Small intestine (tissue), 7 donors: ENCODE measurements at regions not wholly inside any gene's neighbourhood (a gene's known extent, or its start where the extent isn't known, plus 50 kb on each side); places are given as distances from the start of the nearest gene placed in this dataset.

ENCODE experiments used
- DNase-seq, 2 donors: peaks; one replicate each; pipeline versions ENCODE4 v3.0.0 to v3.0.0-alpha.2; 2013
- FAIRE-seq: peaks from 2 replicates; lab custom pipeline; 2012; peaks lifted over from hg19 to GRCh38; lab: Jason Lieb, UNC
- H3K27ac ChIP-seq, 3 donors: one replicate each; pipeline ENCODE4 v1.5.1; 2013; ENCODE audit warnings: low read length in 2 of 3, mild to moderate bottlenecking in 2 of 3, control low read depth in 1 of 3, inconsistent platforms in 1 of 3, low read depth in 1 of 3, moderate library complexity in 1 of 3
- H3K27me3 ChIP-seq, 3 donors: one replicate each; pipeline ENCODE4 v1.6.1; 2013; ENCODE audit warnings: low read length in 3 of 3, inconsistent platforms in 1 of 3; ENCODE audit not compliant: control insufficient read depth in 3 of 3, insufficient read depth in 3 of 3
- H3K36me3 ChIP-seq, 3 donors: one replicate each; pipeline ENCODE4 v1.6.1; 2013; ENCODE audit warnings: low read length in 3 of 3, inconsistent platforms in 1 of 3, low read depth in 1 of 3, mild to moderate bottlenecking in 1 of 3, moderate library complexity in 1 of 3; ENCODE audit not compliant: control insufficient read depth in 3 of 3, insufficient read depth in 2 of 3
- H3K4me1 ChIP-seq, 3 donors: one replicate each; pipeline ENCODE4 v1.6.1; 2013; ENCODE audit warnings: low read length in 2 of 3, inconsistent platforms in 1 of 3, low read depth in 1 of 3, mild to moderate bottlenecking in 1 of 3, moderate library complexity in 1 of 3; ENCODE audit not compliant: control insufficient read depth in 3 of 3, insufficient read depth in 2 of 3
- H3K4me3 ChIP-seq, 3 donors: one replicate each; pipeline ENCODE4 v1.5.1; 2013; ENCODE audit warnings: low read length in 3 of 3, control low read depth in 1 of 3, inconsistent platforms in 1 of 3, low read depth in 1 of 3, mild to moderate bottlenecking in 1 of 3, moderate library complexity in 1 of 3
- H3K9me3 ChIP-seq, 2 donors: one replicate each; pipeline ENCODE4 v1.6.1; 2013; ENCODE audit warnings: low read depth in 1 of 2, low read length in 1 of 2; ENCODE audit not compliant: control insufficient read depth in 2 of 2, insufficient read depth in 1 of 2
- WGBS, 3 donors: extraction: QIAGEN DNeasy Blood & Tissue Kit; methylation state at CpG; one replicate each; pipeline ENCODE4 v1.1.7; 2013; 5-methylcytosine and 5-hydroxymethylcytosine counted together
- donor health status: healthy with polysubstance abuse.
- donor health status: control.
- donor health status: control.
- donor health status: Bipolar disorder and iron deficiency.
- donor health status: healthy.

- FAIRE-seq (no peak), DNase-seq (no peak)
- Histone ChIP-seq H3K27me3 (no peaks in the 10 kb centered on the region), H3K27ac (no peak overlapping the region), H3K4me3 (no peak overlapping the region), H3K4me1 (no peaks in the 10 kb centered on the region), H3K9me3 (no peaks in the 10 kb centered on the region), H3K36me3 (no peaks in the 10 kb centered on the region)
- WGBS, 3 donors = 67 to 74% (median 71%) methylated on average over 7 of the region's 7 CpGs
These were observed 165.0 kb upstream of the MTNR1B start for GRCh38 chr11:92804388-92804966.

- H3K27ac ChIP-seq = no peak overlapping the region
- no peak for DNase-seq
These were observed 161.4 kb upstream of the MTNR1B start for GRCh38 chr11:92808022-92808421.

DNA sequence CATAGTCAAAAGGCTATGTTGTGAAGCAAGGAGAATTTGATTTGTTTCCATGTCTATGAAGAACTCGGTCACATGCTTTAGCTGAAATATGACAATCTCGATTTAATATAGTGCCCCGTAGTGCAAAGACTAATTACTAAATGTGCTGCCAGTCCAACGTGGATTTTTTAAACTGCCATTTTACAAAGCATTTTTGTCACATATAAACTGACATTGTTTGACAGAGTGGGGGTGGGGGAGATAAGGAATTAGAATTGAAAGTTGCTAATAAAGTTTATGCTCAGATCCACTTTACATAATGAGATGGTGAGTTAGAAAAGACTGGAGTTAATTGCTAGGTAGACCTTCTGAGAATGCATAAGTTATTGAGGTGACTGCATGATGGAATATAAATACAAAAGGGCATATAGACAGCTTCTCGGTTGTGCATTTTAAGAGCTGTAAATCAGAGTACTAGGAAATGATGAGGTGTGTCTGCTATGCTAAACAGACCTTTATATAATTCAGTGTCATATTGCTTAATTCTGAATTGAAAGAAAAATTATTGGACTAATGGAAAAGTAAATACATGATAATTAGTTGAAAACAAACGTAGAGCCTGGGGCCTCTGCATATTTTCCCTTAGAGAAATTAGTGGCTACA lies 158.9 kb upstream of the MTNR1B start:
- Histone ChIP-seq H3K4me1 (no peaks in the 10 kb centered on the region), H3K27ac (no peak overlapping the region), H3K36me3 (no peaks in the 10 kb centered on the region), H3K9me3 (no peaks in the 10 kb centered on the region), H3K4me3 (no peak overlapping the region), H3K27me3 (no peaks in the 10 kb centered on the region)
- FAIRE-seq (no peak), DNase-seq (no peak)
- 61 to 75% (median 62%) methylated on average over 6 of the region's 6 CpGs for WGBS, 3 donors

More at GRCh38 chr11:92808022-92808421, 161.4 kb upstream of the MTNR1B start:
- Histone ChIP-seq H3K27me3 (no peaks in the 10 kb centered on the region), H3K36me3 (no peaks in the 10 kb centered on the region), H3K9me3 (no peaks in the 10 kb centered on the region), H3K4me1 (no peaks in the 10 kb centered on the region), H3K4me3 (no peak overlapping the region)
- FAIRE-seq = no peak

- Histone ChIP-seq H3K36me3 (no peaks in the 10 kb centered on the region), H3K4me3 (no peak overlapping the region), H3K4me1 (no peaks in the 10 kb centered on the region), H3K9me3 (no peaks in the 10 kb centered on the region), H3K27ac (no peak overlapping the region), H3K27me3 (no peaks in the 10 kb centered on the region)
- DNase-seq (no peak), FAIRE-seq (no peak)
- 43 to 59% (median 44%) methylated on average over 2 of the region's 2 CpGs for WGBS, 3 donors
These were observed 158.1 kb upstream of the MTNR1B start for GRCh38 chr11:92811341-92811740.

GRCh38 chr11:92812841-92813240 lies 156.6 kb upstream of the MTNR1B start:
- WGBS, 3 donors = 42 to 63% (median 44%) methylated on average over 5 of the region's 5 CpGs
- Histone ChIP-seq H3K4me1 (no peaks in the 10 kb centered on the region), H3K36me3 (no peaks in the 10 kb centered on the region), H3K4me3 (no peak overlapping the region), H3K27me3 (no peaks in the 10 kb centered on the region), H3K27ac (no peak overlapping the region), H3K9me3 (no peaks in the 10 kb centered on the region)
- FAIRE-seq (no peak), DNase-seq (no peak)

DNA sequence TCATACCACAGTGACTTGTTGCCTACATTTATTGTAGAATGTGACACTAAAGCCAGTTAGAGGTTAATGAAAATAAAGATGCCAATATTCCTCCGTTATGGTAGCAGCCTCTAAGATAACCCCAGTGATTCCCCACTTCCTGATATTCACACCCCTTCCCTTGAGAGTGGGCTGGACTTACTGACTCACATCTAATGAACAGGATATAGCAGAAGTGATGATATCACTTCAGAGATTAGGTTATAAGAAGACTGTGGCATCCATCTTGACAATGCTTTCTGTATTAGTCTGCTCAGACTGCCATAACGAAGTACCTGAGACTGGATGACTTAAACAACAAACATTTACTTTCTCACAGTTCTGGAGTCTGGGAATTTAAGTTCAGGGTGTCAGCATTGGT lies 149.6 kb upstream of the MTNR1B start:
- H3K27me3 ChIP-seq = no peaks in the 10 kb centered on the region
- H3K27ac ChIP-seq = no peak overlapping the region
- no peaks in the 10 kb centered on the region for H3K36me3 ChIP-seq
- no peak for DNase-seq
- H3K4me1 ChIP-seq = no peaks in the 10 kb centered on the region
- no peak for FAIRE-seq
- no peaks in the 10 kb centered on the region for H3K9me3 ChIP-seq
- WGBS, 3 donors = 47 to 72% (median 49%) methylated on average over 2 of the region's 2 CpGs
- H3K4me3 ChIP-seq = no peak overlapping the region

DNA sequence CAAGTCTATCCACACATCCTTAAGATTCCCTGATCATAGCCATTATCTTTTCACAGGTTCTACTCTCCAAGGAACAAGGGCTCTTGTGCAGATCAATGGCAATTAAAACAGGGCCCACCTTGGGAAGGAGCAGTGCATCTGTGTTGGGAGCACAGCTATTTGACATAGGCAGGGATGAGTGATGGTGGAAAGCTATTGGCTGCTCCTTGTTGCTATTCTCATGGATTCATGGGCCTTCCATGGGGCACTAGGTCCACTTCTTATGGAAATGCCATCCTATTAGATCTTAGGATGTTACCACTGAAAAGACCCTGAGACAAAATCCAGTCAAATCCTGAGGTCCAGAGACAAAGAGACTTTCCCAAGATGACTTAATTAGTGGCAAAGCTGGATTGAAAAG lies 148.6 kb upstream of the MTNR1B start:
- Histone ChIP-seq H3K4me3 (no peak overlapping the region), H3K36me3 (no peaks in the 10 kb centered on the region), H3K4me1 (no peaks in the 10 kb centered on the region), H3K27ac (no peak overlapping the region), H3K27me3 (no peaks in the 10 kb centered on the region), H3K9me3 (no peaks in the 10 kb centered on the region)
- FAIRE-seq (no peak), DNase-seq (no peak)

GRCh38 chr11:92822410-92822809 lies 147.0 kb upstream of the MTNR1B start:
- Histone ChIP-seq H3K27me3 (no peaks in the 10 kb centered on the region), H3K4me1 (no peaks in the 10 kb centered on the region), H3K27ac (no peak overlapping the region), H3K36me3 (no peaks in the 10 kb centered on the region), H3K4me3 (no peak overlapping the region), H3K9me3 (no peaks in the 10 kb centered on the region)
- DNase-seq (no peak), FAIRE-seq (no peak)
- 91 to 93% (median 93%) methylated on average over 3 of the region's 3 CpGs for WGBS, 3 donors

DNA sequence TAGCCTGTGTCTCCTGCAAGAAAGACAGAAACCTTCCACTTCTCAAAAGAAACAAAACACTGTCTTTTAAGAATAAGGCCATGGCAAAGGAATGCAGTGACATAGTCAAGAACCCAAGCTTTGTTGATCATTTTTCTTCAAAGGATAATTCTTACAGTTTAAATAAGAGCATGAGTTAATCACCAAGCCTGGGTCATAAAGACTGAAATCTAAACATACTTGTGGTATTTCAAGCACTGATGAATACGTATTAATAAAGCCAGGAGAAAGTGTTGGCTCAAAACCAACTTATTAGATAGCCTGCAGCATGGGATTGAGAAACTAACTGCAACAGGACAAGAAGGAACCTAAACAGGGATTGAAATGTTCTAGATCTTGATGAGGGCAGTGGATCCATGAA lies 143.3 kb upstream of the MTNR1B start:
- Histone ChIP-seq H3K9me3 (no peaks in the 10 kb centered on the region), H3K27me3 (no peaks in the 10 kb centered on the region), H3K4me1 (no peaks in the 10 kb centered on the region), H3K27ac (no peak overlapping the region), H3K4me3 (no peak overlapping the region), H3K36me3 (no peaks in the 10 kb centered on the region)
- DNase-seq = no peak
- no peak for FAIRE-seq
- WGBS, 3 donors = 19 to 36% (median 24%) methylated on average over 1 of the region's 1 CpG
